ENCODE measurements at regions not wholly inside any gene's neighbourhood (a gene's known extent, or its start where the extent isn't known, plus 50 kb on each side); places are given as distances from the start of the nearest gene placed in this dataset.

GRCh38 chr11:87726506-87726905, 448.7 kb downstream of the RAB38 start:
- Histone ChIP-seq H3K4me2 (ENCODE audit: low read length) (no peak overlapping the region), H3K27ac (ENCODE audit: low read depth, low read length) (no peak overlapping the region), H3K79me2 (ENCODE audit: insufficient read depth, low read length) (no peaks in the 10 kb centered on the region), H3K9ac (ENCODE audit: low read length) (no peak overlapping the region), H3K27me3 (ENCODE audit: insufficient read depth, low read length) (no peaks in the 10 kb centered on the region), H3K4me1 (ENCODE audit: control insufficient read depth in 1 of 2, insufficient read depth in 2 of 2, low read length in 2 of 2) (no peaks in the 10 kb centered on the region), H3K9me2 (ENCODE audit: insufficient read depth) (no peaks in the 10 kb centered on the region), H3K36me3 (ENCODE audit: control insufficient read depth in 1 of 2, insufficient read depth in 2 of 2, low read length in 2 of 2) (no peaks in the 10 kb centered on the region), H4K20me1 (ENCODE audit: insufficient read depth) (no peaks in the 10 kb centered on the region), H3K9me3 (ENCODE audit: control insufficient read depth in 1 of 2, insufficient read depth in 1 of 2, low read depth in 1 of 2, low read length in 2 of 2) (no peaks in the 10 kb centered on the region), H3K4me3 (replicated peaks in 1 of 2; ENCODE audit: low read depth in 1 of 2, low read length in 2 of 2) (no peak overlapping the region), H2AFZ (ENCODE audit: low read depth, low read length, poor library complexity, severe bottlenecking) (no peak overlapping the region)
- no peak for DNase-seq (ENCODE audit: low read depth, low spot score)
- no peak for TF ChIP-seq MAX (IDR thresholded peaks at IDR 0.05)
- TF ChIP-seq ZNF274 (IDR thresholded peaks at IDR 0.05; ENCODE audit: low read depth, low read length): no peak
- TF ChIP-seq POLR2A (IDR thresholded peaks at IDR 0.05; ENCODE audit: borderline replicate concordance, extremely low read depth, insufficient read depth, insufficient read length): no peak
- no peak for TF ChIP-seq SP1 (IDR thresholded peaks at IDR 0.05; ENCODE audit: low read depth)
- no peak for TF ChIP-seq ZBTB33 (IDR thresholded peaks at IDR 0.05; ENCODE audit: extremely low read depth, insufficient replicate concordance, low read length)
- no peak for TF ChIP-seq JUND (IDR thresholded peaks at IDR 0.05)
- no peak for TF ChIP-seq POLR2AphosphoS5 (IDR thresholded peaks at IDR 0.05; ENCODE audit: low read depth, low read length)
- TF ChIP-seq ATF3 (IDR thresholded peaks at IDR 0.05): no peak
- no peak for TF ChIP-seq ELF1 (IDR thresholded peaks at IDR 0.05; ENCODE audit: borderline replicate concordance, low read depth)
- TF ChIP-seq, protein P1, sequence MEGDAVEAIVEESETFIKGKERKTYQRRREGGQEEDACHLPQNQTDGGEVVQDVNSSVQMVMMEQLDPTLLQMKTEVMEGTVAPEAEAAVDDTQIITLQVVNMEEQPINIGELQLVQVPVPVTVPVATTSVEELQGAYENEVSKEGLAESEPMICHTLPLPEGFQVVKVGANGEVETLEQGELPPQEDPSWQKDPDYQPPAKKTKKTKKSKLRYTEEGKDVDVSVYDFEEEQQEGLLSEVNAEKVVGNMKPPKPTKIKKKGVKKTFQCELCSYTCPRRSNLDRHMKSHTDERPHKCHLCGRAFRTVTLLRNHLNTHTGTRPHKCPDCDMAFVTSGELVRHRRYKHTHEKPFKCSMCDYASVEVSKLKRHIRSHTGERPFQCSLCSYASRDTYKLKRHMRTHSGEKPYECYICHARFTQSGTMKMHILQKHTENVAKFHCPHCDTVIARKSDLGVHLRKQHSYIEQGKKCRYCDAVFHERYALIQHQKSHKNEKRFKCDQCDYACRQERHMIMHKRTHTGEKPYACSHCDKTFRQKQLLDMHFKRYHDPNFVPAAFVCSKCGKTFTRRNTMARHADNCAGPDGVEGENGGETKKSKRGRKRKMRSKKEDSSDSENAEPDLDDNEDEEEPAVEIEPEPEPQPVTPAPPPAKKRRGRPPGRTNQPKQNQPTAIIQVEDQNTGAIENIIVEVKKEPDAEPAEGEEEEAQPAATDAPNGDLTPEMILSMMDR (IDR thresholded peaks at IDR 0.05 in 2 of 3, conservative IDR thresholded peaks at IDR 0.05 in 1 of 3; ENCODE audit: borderline replicate concordance in 1 of 3, insufficient read depth in 1 of 3, low read depth in 2 of 3, low read length in 2 of 3): no peak
- TF ChIP-seq ZFX (IDR thresholded peaks at IDR 0.05): no peak
- TF ChIP-seq CBX3 (IDR thresholded peaks at IDR 0.05; ENCODE audit: low read depth): no peak
- TF ChIP-seq REST (IDR thresholded peaks at IDR 0.05; ENCODE audit: low read depth): no peak
- TF ChIP-seq SIN3A (IDR thresholded peaks at IDR 0.05; ENCODE audit: low read depth): no peak
- no peak for TF ChIP-seq EGR1 (IDR thresholded peaks at IDR 0.05; ENCODE audit: low read depth)
- no peak for TF ChIP-seq CEBPB (IDR thresholded peaks at IDR 0.05; ENCODE audit: low read depth)
- RAD21 ChIA-PET (ENCODE audit: low non-redundant PET in 1 of 2, low total read pairs in 2 of 2, uncharacterized antibody in 2 of 2, unreplicated experiment in 2 of 2): no interaction called here
- BruUV-seq (replicated peaks): no TSS peak
- ATAC-seq: no peak
- POLR2A ChIA-PET: no interaction called here
- intact Hi-C loops (cut with micrococcal nuclease): loop anchor here (10.0 kb wide), 1 partner anchor 372 kb away; no protein-coding TSS in a partner anchor
- CTCF ChIA-PET: no interaction called here

All from HCT116 (cell line).